Kidney (tissue), 13 donors: ENCODE measurements at regions not wholly inside any gene's neighbourhood (a gene's known extent, or its start where the extent isn't known, plus 50 kb on each side); places are given as distances from the start of the nearest gene placed in this dataset.

Experiments
- DNase-seq, 5 donors: peaks; one replicate each; pipeline ENCODE4 v3.0.0-alpha.2; 2013 to 2020
- FAIRE-seq: peaks from 2 replicates; lab custom pipeline; 2012; peaks lifted over from hg19 to GRCh38; lab: Jason Lieb, UNC
- H3K27ac ChIP-seq, 2 donors: one replicate each; pipeline ENCODE4 v1.7.0; 2013; ENCODE audit warnings: low read depth in 2 of 2, low read length in 2 of 2, inconsistent platforms in 1 of 2
- H3K27me3 ChIP-seq: one replicate; pipeline ENCODE4 v1.7.1; 2013; ENCODE audit warnings: low read length, inconsistent platforms; ENCODE audit not compliant: control insufficient read depth, insufficient read depth
- H3K36me3 ChIP-seq, 3 donors: one replicate each; pipeline versions ENCODE4 v1.7.0 to v1.7.1; 2013; ENCODE audit warnings: low read length in 3 of 3, control low read depth in 1 of 3, inconsistent platforms in 1 of 3; ENCODE audit not compliant: insufficient read depth in 3 of 3, control insufficient read depth in 2 of 3
- H3K4me1 ChIP-seq, 3 donors: one replicate each; pipeline versions ENCODE4 v1.7.0 to v1.7.1; 2013; ENCODE audit warnings: low read length in 3 of 3, inconsistent platforms in 1 of 3, low read depth in 1 of 3; ENCODE audit not compliant: control insufficient read depth in 2 of 3, insufficient read depth in 2 of 3
- H3K4me3 ChIP-seq, 3 donors: one replicate each; pipeline versions ENCODE4 v1.7.0 to v1.8.1; 2013; ENCODE audit warnings: low read length in 3 of 3, control low read depth in 1 of 3, inconsistent platforms in 1 of 3
- H3K9ac ChIP-seq, 3 donors: one replicate each; pipeline versions ENCODE4 v1.7.0 to v1.7.1; 2013; ENCODE audit warnings: low read length in 3 of 3, control low read depth in 1 of 3, inconsistent platforms in 1 of 3
- H3K9me3 ChIP-seq, 3 donors: one replicate each; pipeline versions ENCODE4 v1.7.0 to v1.7.1; 2013; ENCODE audit warnings: low read length in 3 of 3, control low read depth in 1 of 3, inconsistent platforms in 1 of 3; ENCODE audit not compliant: control insufficient read depth in 2 of 3, insufficient read depth in 1 of 3
- intact Hi-C: fragments of 100-400 bp; cut with DNase I; formaldehyde crosslinking; loops from one replicate; pipeline ENCODE4 v1.11.1; 2022
- TF ChIP-seq, protein P1 (sequence below): IDR thresholded peaks from 3 replicates; pipeline ENCODE4 v1.5.1; 2012; ENCODE audit warnings: mild to moderate bottlenecking, moderate library complexity, borderline replicate concordance; ENCODE audit not compliant: insufficient read depth; ENCODE audit errors: extremely low read depth
- donor health status: control.
- donor health status: control.
- donor health status: control.
- donor health status: control.
- donor health status: control.
- donor health status: DM: yes; HTN: yes; CAD: no.
- donor health status: Normal renal cell carcinoma (clear cell type).

DNA sequence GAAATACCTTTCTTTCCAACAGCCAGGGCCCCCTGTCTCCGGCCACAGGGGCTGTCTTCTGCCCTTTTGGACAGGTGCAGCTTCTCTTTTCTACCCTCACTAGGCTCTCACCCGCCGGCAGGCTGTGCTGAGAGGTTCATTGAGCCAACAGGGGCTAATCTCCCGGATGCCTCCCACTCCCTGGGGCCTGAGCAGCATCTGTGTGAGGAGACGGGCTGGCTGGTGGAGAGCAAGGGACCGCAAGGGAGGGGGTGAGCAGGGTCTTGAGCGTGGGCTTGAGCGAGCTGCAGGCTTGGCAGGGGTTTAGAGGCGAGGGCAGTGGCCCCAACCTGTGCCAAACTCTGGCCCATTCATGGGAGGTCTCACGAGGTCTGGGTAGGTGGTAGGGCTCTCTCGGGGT lies 56.5 kb upstream of the CST7 start:
- no peaks in the 10 kb centered on the region for H3K4me1 ChIP-seq
- intact Hi-C loops = no loop called here
- H3K36me3 ChIP-seq = no peaks in the 10 kb centered on the region
- no peak overlapping the region for H3K27ac ChIP-seq
- TF ChIP-seq, protein P1, sequence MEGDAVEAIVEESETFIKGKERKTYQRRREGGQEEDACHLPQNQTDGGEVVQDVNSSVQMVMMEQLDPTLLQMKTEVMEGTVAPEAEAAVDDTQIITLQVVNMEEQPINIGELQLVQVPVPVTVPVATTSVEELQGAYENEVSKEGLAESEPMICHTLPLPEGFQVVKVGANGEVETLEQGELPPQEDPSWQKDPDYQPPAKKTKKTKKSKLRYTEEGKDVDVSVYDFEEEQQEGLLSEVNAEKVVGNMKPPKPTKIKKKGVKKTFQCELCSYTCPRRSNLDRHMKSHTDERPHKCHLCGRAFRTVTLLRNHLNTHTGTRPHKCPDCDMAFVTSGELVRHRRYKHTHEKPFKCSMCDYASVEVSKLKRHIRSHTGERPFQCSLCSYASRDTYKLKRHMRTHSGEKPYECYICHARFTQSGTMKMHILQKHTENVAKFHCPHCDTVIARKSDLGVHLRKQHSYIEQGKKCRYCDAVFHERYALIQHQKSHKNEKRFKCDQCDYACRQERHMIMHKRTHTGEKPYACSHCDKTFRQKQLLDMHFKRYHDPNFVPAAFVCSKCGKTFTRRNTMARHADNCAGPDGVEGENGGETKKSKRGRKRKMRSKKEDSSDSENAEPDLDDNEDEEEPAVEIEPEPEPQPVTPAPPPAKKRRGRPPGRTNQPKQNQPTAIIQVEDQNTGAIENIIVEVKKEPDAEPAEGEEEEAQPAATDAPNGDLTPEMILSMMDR = no peak
- H3K27me3 ChIP-seq = no peaks in the 10 kb centered on the region
- H3K9ac ChIP-seq = no peak overlapping the region
- no peak overlapping the region for H3K4me3 ChIP-seq
- FAIRE-seq (no peak), DNase-seq (no peak)
- no peaks in the 10 kb centered on the region for H3K9me3 ChIP-seq

DNA sequence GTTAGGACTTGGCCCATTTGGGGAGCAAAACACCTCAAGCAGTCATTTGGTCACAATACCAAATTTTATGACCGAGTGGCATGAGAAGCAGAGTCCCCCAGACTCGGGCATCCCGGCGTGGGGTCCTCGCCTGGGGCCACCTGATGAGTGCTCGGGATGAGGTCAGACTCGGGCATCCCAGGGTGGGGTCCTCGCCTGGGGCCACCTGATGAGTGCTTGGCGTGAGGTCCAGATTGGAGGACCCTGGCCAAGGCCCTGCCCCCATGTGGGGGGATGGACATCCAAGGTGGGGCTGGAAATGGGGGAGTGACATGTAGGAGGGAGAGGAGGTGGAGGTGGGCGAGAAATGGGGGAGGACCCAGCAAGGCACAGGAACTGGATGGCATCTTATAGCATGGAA lies 56.1 kb upstream of the CST7 start:
- Histone ChIP-seq H3K27me3 (no peaks in the 10 kb centered on the region), H3K27ac (no peak overlapping the region), H3K36me3 (no peaks in the 10 kb centered on the region), H3K4me3 (no peak overlapping the region), H3K4me1 (no peaks in the 10 kb centered on the region), H3K9ac (no peak overlapping the region), H3K9me3 (no peaks in the 10 kb centered on the region)
- intact Hi-C loops = no loop called here
- TF ChIP-seq, protein P1 = no peak
- DNase-seq (no peak), FAIRE-seq (no peak)

DNA sequence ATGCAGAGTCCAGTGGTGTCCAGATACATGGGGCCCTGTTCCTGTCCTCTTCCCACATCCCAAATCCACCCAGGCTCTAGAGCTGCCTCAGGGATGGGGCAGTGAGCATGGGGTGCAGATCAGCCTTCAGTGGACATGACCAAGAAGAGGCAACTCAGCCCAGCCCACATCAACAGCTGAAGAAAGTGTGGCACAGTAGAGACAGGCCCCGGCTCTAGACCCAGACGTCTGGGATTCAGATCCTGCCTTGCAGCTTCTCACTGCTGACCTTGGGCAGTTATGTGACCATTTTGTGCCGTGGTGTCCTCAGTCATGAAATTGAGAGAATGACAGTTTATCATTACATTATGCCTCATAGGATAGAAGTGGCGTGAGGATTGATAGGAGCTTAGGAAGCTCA lies 54.6 kb upstream of the CST7 start:
- FAIRE-seq = no peak
- intact Hi-C loops = no loop called here
- TF ChIP-seq, protein P1 = no peak

DNA sequence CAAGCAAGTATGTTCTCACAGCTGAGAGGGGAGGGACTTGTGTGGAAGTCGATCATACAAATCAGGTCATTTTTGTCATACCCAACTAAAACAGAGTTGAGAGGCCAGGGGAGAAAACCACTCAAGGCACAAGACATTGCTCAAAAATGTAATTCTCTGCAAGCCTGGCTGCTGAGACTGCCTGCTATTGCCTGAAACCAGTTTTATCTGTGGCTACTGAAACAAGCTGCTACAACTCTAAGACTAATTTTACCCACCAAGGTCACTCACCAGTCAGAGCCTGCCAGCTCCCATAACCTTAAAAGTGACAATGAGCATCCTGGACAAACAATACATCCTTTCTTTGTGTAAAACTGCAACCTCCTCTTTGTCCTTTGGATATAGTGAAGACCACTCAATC lies 54.1 kb upstream of the CST7 start:
- intact Hi-C loops = no loop called here
- TF ChIP-seq, protein P1 = no peak
- Histone ChIP-seq H3K9me3 (peaks cover 0 to 4% (median 0%) of the 10 kb centered on the region in 3 donors), H3K27me3 (no peaks in the 10 kb centered on the region), H3K27ac (no peak overlapping the region), H3K9ac (no peak overlapping the region), H3K36me3 (no peaks in the 10 kb centered on the region), H3K4me3 (no peak overlapping the region), H3K4me1 (no peaks in the 10 kb centered on the region)
- FAIRE-seq = no peak
- DNase-seq = no peak

More for the DNA sequence above, 54.6 kb upstream of the CST7 start:
- Histone ChIP-seq H3K4me3 (no peak overlapping the region), H3K27ac (no peak overlapping the region), H3K4me1 (no peaks in the 10 kb centered on the region), H3K36me3 (no peaks in the 10 kb centered on the region), H3K9ac (no peak overlapping the region), H3K9me3 (no peaks in the 10 kb centered on the region), H3K27me3 (no peaks in the 10 kb centered on the region)
- no peak for DNase-seq
